Fibroblast of lung (primary cell): ENCODE measurements at regions not wholly inside any gene's neighbourhood (a gene's known extent, or its start where the extent isn't known, plus 50 kb on each side); places are given as distances from the start of the nearest gene placed in this dataset.

Source experiments
- DNase-seq, 2 donors: peaks; one replicate each; pipeline versions ENCODE4 v3.0.0 to v3.0.0-alpha.2; 2010; ENCODE audit warnings: low read depth in 2 of 2
- H2AFZ ChIP-seq: 2 replicates; pipeline ENCODE4 v1.5.1; 2012; ENCODE audit warnings: low read length, control low read depth, inconsistent platforms
- H3K27ac ChIP-seq: 2 replicates; pipeline ENCODE4 v1.5.1; 2011; ENCODE audit warnings: low read length, control low read depth; ENCODE audit not compliant: insufficient read depth
- H3K27me3 ChIP-seq: 2 replicates; pipeline ENCODE4 v1.5.1; 2011; ENCODE audit warnings: mild to moderate bottlenecking, low read length; ENCODE audit not compliant: control insufficient read depth, insufficient read depth
- H3K36me3 ChIP-seq: 2 replicates; pipeline ENCODE4 v1.5.1; 2011; ENCODE audit warnings: low read length; ENCODE audit not compliant: control insufficient read depth, insufficient read depth
- H3K4me1 ChIP-seq: 2 replicates; pipeline ENCODE4 v1.5.1; 2011; ENCODE audit warnings: low read length; ENCODE audit not compliant: control insufficient read depth, insufficient read depth; ENCODE audit errors: extremely low read depth
- H3K4me2 ChIP-seq: 2 replicates; pipeline ENCODE4 v1.5.1; 2011; ENCODE audit warnings: low read length, control low read depth; ENCODE audit not compliant: insufficient read depth; ENCODE audit errors: extremely low read depth
- H3K4me3 ChIP-seq, 4 experiments: fragments of 200-600 bp in 1 of 4; sonication (generic) in 1 of 4; replicated peaks in 1 of 4; 2 replicates each; pipeline ENCODE4 v1.5.1; 2011 to 2016; ENCODE audit warnings: low read length in 4 of 4, low read depth in 3 of 4, mild to moderate bottlenecking in 3 of 4, control low read depth in 2 of 4, inconsistent platforms in 1 of 4, mixed read lengths in 1 of 4; ENCODE audit not compliant: insufficient read depth in 1 of 4; ENCODE audit errors: control extremely low read depth in 1 of 4
- H3K79me2 ChIP-seq: 2 replicates; pipeline ENCODE4 v1.5.1; 2012; ENCODE audit warnings: mild to moderate bottlenecking, low read length, inconsistent platforms; ENCODE audit not compliant: control insufficient read depth, insufficient read depth
- H3K9ac ChIP-seq: 2 replicates; pipeline ENCODE4 v1.5.1; 2011; ENCODE audit warnings: mild to moderate bottlenecking, low read length, control low read depth; ENCODE audit not compliant: insufficient read depth
- H3K9me3 ChIP-seq: 2 replicates; pipeline ENCODE4 v1.5.1; 2012; ENCODE audit warnings: low read depth, low read length; ENCODE audit not compliant: control insufficient read depth, insufficient read depth
- H4K20me1 ChIP-seq: 2 replicates; pipeline ENCODE4 v1.5.1; 2011; ENCODE audit warnings: low read length; ENCODE audit not compliant: control insufficient read depth, insufficient read depth; ENCODE audit errors: extremely low read depth
- CTCF ChIP-seq, 2 donors: IDR thresholded peaks in 1 of 2; conservative IDR thresholded peaks in 1 of 2; 1 replicate in 1 of 2; 2 replicates in 1 of 2; pipeline ENCODE4 v1.5.1; 2011 to 2012; ENCODE audit warnings: low read length in 2 of 2, control low read depth in 1 of 2, inconsistent platforms in 1 of 2, low read depth in 1 of 2, mild to moderate bottlenecking in 1 of 2
- EZH2 ChIP-seq: IDR thresholded peaks from 2 replicates; pipeline ENCODE4 v1.5.1; 2012; ENCODE audit warnings: low read length, control low read depth, mild to moderate bottlenecking; ENCODE audit errors: missing control alignments

DNA sequence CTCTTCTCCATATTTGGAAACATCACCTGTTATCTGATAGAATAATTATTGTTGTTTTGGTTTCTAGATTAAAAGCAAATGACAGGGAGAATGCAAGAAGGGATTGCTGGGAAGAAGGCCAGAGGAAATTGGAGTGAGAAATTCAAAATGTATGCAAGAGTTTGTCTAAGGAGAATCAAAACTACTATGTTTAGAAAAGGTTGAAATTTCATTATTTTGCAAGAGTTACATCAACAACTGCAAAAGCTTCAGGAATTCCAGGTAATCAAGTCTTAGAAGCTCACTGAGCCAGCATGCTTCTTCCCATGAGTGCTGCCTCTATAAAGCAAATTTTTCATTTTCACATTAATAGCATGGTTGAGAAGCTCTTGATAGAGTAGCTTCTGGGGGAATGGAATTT lies 177.2 kb upstream of the GBE1 start:
- H3K9ac ChIP-seq: no peak overlapping the region
- no peak overlapping the region for H3K4me3 ChIP-seq
- H3K79me2 ChIP-seq: no peaks in the 10 kb centered on the region
- DNase-seq: no peak
- TF ChIP-seq EZH2: no peak
- TF ChIP-seq CTCF (conservative IDR thresholded peaks at IDR 0.05 in 1 of 2, IDR thresholded peaks at IDR 0.05 in 1 of 2; ENCODE audit: low read depth in 1 of 2, low read length in 2 of 2): no peak
- no peak overlapping the region for H3K4me2 ChIP-seq
- no peaks in the 10 kb centered on the region for H3K9me3 ChIP-seq
- no peak overlapping the region for H3K27ac ChIP-seq
- no peak overlapping the region for H2AFZ ChIP-seq
- no peaks in the 10 kb centered on the region for H3K27me3 ChIP-seq
- no peaks in the 10 kb centered on the region for H3K4me1 ChIP-seq
- H3K36me3 ChIP-seq: no peaks in the 10 kb centered on the region
- no peaks in the 10 kb centered on the region for H4K20me1 ChIP-seq

DNA sequence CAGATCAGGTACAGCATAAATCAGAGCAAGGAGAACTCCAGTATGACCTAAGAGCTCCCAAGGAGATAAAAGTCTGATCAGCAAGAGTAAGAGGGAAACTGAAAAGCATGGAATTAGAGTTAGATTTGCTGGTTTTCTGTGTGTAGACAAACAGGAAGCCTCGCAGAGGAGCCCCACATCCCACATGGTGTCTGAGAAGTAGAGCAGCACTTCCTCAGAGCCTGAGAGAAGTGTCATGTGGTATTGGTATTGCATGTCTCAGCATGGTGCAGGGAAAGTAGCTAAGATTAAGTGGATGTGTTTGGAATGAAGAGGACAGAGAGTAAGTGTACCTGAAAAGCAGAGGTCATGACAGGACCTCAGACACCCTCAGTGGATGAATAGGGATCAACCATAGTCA lies 175.4 kb upstream of the GBE1 start:
- no peaks in the 10 kb centered on the region for H3K36me3 ChIP-seq

GRCh38 chr3:81932681-81933080 lies 171.2 kb upstream of the GBE1 start:
- no peaks in the 10 kb centered on the region for H4K20me1 ChIP-seq

More for the DNA sequence above, 175.4 kb upstream of the GBE1 start:
- H2AFZ ChIP-seq: no peak overlapping the region
- TF ChIP-seq CTCF (conservative IDR thresholded peaks at IDR 0.05 in 1 of 2, IDR thresholded peaks at IDR 0.05 in 1 of 2; ENCODE audit: low read depth in 1 of 2, low read length in 2 of 2) (no peak), EZH2 (no peak)
- no peaks in the 10 kb centered on the region for H4K20me1 ChIP-seq
- no peaks in the 10 kb centered on the region for H3K9me3 ChIP-seq
- no peaks in the 10 kb centered on the region for H3K79me2 ChIP-seq
- no peak overlapping the region for H3K4me3 ChIP-seq
- no peak overlapping the region for H3K27ac ChIP-seq
- no peak overlapping the region for H3K4me2 ChIP-seq
- H3K27me3 ChIP-seq: no peaks in the 10 kb centered on the region
- no peak for DNase-seq
- H3K4me1 ChIP-seq: no peaks in the 10 kb centered on the region
- H3K9ac ChIP-seq: no peak overlapping the region

More at GRCh38 chr3:81932681-81933080, 171.2 kb upstream of the GBE1 start:
- H3K27ac ChIP-seq: no peak overlapping the region
- no peak overlapping the region for H3K4me2 ChIP-seq
- H3K9me3 ChIP-seq: no peaks in the 10 kb centered on the region
- no peak for DNase-seq
- TF ChIP-seq CTCF (conservative IDR thresholded peaks at IDR 0.05 in 1 of 2, IDR thresholded peaks at IDR 0.05 in 1 of 2; ENCODE audit: low read depth in 1 of 2, low read length in 2 of 2) (no peak), EZH2 (no peak)
- H3K9ac ChIP-seq: no peak overlapping the region
- no peaks in the 10 kb centered on the region for H3K4me1 ChIP-seq
- H2AFZ ChIP-seq: no peak overlapping the region
- H3K79me2 ChIP-seq: no peaks in the 10 kb centered on the region
- no peaks in the 10 kb centered on the region for H3K36me3 ChIP-seq
- no peaks in the 10 kb centered on the region for H3K27me3 ChIP-seq
- no peak overlapping the region for H3K4me3 ChIP-seq
